Erythroblast (primary cell): ENCODE measurements at regions not wholly inside any gene's neighbourhood (a gene's known extent, or its start where the extent isn't known, plus 50 kb on each side); places are given as distances from the start of the nearest gene placed in this dataset.

Experiments
- GATA1 ChIP-seq: IDR thresholded peaks from 2 replicates; pipeline ENCODE4 v1.6.1; 2011; ENCODE audit warnings: low read depth, mild to moderate bottlenecking, control low read depth, low read length, moderate library complexity
- POLR2A ChIP-seq: IDR thresholded peaks from 2 replicates; pipeline ENCODE4 v1.6.1; 2011; ENCODE audit warnings: mild to moderate bottlenecking, low read length

- TF ChIP-seq POLR2A = no peak
- no peak for TF ChIP-seq GATA1
Observed at GRCh38 chr18:38930881-38931753, 1365.5 kb upstream of the CELF4 start.
